ENCODE measurements at regions not wholly inside any gene's neighbourhood (a gene's known extent, or its start where the extent isn't known, plus 50 kb on each side); places are given as distances from the start of the nearest gene placed in this dataset.

DNA sequence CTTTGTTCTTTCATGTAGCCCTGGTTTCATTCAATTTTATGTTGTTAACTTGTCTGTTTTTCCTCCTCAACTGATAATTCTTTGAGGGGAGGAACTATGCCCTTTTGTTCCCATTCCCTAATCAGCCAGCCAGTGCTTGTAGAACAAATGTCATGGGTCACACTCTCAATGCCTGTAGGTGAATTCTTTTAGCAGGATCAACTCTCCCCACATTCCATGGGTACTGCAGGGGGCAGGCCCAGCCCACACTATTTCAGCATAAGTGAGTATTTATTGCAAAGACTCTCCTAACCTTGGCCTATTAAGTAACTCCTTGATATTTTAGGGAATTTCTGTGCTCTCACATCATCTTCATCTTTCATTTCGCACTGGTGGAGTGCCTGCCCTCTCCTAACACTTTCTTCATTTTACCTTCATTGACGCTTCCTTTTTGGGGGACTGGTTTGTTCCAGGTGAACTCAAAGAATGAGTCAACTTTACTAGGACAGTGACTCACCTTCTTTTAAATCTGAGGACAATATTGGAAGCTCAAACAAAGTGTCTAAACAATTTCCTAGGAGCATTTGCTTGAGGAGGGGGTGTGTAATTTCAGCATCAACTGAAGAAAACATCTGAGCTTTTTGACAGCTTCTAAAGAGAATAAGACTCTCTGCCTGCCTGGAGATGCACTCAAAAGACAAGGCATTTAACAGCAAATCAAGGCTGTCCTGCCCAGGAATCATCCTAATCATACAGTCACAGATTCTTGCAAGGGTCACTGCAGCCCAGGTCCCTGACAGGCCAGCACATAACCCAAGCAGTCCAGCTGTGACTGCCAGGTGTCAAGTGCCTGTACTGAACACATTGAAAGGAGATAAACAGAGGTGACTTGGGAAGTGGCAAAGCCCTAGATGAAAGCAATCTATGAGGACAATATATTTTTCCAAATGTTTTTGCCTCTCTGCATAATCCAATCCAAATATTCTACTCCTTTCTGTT, 208.8 kb upstream of the ADRA1D start:
- TF ChIP-seq, protein P1, sequence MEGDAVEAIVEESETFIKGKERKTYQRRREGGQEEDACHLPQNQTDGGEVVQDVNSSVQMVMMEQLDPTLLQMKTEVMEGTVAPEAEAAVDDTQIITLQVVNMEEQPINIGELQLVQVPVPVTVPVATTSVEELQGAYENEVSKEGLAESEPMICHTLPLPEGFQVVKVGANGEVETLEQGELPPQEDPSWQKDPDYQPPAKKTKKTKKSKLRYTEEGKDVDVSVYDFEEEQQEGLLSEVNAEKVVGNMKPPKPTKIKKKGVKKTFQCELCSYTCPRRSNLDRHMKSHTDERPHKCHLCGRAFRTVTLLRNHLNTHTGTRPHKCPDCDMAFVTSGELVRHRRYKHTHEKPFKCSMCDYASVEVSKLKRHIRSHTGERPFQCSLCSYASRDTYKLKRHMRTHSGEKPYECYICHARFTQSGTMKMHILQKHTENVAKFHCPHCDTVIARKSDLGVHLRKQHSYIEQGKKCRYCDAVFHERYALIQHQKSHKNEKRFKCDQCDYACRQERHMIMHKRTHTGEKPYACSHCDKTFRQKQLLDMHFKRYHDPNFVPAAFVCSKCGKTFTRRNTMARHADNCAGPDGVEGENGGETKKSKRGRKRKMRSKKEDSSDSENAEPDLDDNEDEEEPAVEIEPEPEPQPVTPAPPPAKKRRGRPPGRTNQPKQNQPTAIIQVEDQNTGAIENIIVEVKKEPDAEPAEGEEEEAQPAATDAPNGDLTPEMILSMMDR (conservative IDR thresholded peaks at IDR 0.05; ENCODE audit: low read length), result no peak
- no peak for TF ChIP-seq EZH2phosphoT487 (IDR thresholded peaks at IDR 0.05; ENCODE audit: borderline replicate concordance, low read depth, low read length)
